ENCODE measurements at regions not wholly inside any gene's neighbourhood (a gene's known extent, or its start where the extent isn't known, plus 50 kb on each side); places are given as distances from the start of the nearest gene placed in this dataset.

DNA sequence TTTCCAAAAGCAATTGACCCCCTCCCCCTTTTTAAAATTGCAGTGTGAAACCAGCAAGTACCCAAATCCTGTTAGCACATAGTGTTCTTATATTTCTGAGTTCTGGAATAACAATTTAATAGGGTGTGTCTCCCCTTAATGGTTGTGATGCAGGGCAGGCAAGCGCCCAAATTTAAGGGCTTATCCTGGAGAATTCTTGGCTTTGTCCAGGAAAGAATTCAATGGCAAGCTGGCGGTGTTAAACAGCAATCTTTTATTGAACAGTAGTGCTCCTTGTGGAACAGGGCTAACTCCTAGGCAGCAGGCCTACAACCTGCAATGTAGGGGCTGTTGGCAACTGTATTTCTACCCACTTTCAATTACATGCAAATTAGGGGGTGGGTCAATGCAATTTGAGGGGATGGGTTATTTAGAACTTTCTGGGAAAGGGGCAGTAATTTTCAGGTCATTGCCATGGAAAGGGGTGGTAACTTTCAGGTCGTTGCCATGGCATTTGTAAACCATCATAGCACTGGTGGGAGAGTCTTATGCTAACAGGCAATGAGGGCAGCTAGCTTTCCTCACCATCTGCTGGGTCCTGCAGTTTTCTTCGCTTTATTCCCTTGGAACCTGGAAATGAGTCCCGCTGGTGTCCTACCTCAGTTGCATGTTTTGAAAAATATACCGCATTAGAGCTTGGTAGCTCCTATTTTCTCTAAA lies 149.0 kb upstream of the KCTD1 start:
- no peak for DNase-seq

DNA sequence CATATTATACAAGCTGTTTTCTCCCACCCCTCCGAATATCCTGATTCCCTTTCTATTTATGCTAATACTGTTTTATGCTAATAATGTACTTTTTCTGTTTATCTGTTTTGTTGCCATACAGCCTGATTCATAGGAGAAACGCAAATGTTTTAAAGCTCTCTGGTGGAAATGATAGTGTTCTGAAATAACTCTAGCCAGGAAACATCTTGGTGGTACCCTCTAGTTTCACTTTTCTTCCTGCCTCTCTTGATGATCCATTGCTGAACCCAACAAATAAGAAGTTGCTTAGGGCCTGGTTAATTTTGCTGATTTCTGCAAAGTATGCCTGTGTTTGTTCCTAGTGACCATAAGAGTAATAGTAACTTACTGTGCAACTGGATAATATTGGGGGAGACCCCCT lies 148.4 kb upstream of the KCTD1 start:
- no peak for DNase-seq

DNA sequence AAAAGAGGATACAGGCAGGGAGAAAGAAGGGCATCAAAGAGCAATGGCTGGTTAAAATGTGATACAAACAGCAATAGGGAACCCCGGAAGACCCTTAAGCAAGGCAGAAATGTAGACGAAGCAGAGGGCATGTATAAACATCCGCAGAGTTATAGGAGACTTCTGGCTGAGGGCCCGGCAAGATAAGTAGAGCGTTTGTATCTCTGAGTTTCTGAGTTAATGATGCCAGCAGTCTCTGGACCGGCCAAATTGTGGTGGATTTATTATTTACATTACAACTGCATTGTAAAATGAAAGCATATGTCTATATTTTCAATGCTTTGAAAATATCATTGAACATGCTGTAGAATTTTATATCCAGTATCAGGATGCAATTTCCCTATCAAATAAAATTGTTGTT lies 148.0 kb upstream of the KCTD1 start:
- no peak for DNase-seq

DNA sequence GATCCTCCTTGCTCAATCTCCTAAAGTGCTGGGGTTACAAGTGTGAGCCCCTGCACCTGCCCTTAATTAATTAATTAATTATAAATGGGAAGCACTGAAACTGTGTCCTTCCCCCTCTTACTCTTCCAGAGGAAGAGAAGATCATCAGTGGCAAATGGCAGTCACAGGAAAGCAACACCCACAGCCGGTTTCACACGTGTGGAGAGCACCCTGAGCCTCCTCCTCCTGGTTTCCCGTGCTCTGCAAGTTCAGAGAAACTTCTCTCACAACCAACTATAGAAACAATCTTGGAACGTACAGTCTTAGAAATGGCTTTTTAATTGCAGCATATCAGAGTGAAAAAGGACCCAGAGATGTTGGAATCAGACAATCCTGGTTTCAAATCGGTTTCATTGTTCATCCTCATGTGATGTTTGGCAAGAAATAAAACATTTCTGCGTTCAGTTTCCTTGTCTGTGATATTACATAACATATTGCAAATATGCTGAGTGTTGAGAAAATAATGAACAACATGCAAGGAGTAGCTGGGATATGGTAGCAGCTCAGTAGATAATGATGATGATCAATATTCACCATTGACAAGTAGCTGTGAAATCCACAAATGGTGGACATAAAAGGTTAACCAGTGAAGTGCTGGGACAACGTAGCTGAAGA lies 141.0 kb upstream of the KCTD1 start:
- no peak for DNase-seq

DNA sequence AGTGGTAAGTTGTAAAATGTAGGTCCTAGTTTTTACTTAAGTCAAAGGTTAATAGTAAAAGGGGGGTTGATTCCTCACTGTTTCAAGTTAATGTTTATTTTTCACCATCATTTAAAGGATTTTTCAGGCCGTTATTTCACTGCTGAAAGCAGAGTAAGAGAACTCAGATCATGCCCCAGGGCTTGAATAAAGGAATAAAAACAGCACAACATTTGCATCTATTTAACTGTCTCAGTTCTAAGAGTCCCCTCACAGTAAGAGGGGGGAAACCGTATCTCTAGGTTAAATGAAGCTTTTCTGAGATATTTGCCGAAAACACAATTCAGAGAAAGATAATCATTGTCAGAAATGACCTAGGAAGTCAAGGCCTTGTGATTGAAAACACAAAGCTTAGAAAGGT lies 138.2 kb upstream of the KCTD1 start:
- DNase-seq = no peak

DNA sequence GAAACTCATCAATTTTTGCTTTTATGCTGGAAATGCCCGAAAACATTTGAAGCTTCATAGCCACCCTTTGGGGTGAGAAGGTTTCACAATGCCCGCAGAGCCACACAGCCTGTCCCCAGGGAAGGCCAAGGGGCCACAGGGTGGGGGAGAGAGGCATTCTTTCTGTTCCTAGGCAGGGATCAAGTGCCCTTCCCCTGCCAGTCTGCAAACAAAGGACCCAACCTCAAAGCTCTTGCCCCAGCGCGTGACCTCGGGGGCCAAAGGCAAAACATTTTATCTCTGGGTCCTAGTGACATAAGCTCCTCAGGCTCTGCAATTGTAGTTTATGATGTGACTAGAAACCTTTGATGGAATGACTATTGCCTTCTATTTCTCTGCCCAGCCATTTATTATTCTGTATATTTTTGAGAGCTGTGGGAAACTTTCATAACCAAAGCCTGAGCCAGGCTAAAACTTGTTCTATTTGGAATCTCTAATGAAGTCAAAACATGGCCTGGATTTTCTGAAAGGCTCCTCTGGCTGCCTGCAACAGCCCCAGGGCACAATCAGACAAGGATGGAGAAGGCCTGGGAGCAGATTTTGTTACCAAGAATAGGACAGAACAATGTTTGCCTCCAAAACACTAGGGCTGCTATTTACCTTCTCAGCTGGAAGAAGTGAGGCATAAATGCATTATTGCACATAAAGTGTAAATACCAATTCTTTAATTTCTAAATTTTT lies 137.2 kb upstream of the KCTD1 start:
- DNase-seq = no peak

- DNase-seq = no peak
Measured at GRCh38 chr18:26677957-26678356, 129.6 kb upstream of the KCTD1 start.

DNA sequence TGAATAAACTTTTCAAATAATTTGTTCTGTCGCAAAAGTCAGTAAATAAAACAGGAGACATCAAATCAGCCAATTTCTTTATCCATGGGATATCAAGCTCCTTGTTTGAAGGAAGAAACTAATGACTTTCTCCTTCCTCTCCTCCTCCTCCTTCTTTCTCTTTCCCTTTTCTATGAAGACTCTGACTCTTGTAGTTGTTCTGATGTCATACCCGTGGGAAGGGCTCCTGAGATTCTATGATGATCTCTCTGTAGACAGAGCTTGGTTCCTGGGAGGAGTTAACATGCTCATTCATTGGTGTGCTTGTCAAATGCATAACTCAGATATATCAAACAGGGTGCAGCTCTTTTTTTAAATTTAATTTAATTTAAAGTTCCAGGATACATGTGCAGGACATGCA lies 118.7 kb upstream of the KCTD1 start:
- no peak for DNase-seq

GRCh38 chr18:26662996-26663395 lies 114.6 kb upstream of the KCTD1 start:
- no peak for DNase-seq

- DNase-seq = no peak
Measured at GRCh38 chr18:26657631-26658581, 109.6 kb upstream of the KCTD1 start.

GRCh38 chr18:26656944-26657536 lies 108.7 kb upstream of the KCTD1 start:
- peak; percentile 33 for DNase-seq

DNA sequence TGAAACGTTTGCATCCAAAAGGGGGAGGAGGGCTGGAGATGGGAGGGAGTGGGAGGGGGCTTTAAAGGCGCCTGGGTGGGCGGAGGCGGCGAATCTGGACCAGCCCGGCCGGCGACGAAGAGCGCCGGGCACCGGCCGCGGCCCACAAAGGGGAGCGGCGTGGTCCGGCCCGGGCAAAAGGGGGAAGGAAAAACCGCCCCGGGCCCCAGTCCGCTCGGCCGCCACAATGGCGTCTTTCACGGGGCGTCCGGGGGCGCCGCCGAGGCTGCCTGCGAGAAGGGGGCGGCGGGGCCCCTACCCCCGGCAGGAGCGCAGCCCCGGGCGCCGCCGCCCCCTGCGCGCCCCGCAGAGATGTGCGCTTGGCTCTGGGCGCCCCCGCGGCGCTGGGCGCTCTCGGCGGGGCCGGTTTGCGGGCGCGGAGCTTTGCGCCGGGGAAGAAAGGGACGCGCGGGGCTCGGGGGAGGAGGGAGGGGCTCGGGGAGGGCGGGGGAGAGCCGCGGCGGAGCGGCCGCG lies 108.1 kb upstream of the KCTD1 start:
- DNase-seq = no peak

DNA sequence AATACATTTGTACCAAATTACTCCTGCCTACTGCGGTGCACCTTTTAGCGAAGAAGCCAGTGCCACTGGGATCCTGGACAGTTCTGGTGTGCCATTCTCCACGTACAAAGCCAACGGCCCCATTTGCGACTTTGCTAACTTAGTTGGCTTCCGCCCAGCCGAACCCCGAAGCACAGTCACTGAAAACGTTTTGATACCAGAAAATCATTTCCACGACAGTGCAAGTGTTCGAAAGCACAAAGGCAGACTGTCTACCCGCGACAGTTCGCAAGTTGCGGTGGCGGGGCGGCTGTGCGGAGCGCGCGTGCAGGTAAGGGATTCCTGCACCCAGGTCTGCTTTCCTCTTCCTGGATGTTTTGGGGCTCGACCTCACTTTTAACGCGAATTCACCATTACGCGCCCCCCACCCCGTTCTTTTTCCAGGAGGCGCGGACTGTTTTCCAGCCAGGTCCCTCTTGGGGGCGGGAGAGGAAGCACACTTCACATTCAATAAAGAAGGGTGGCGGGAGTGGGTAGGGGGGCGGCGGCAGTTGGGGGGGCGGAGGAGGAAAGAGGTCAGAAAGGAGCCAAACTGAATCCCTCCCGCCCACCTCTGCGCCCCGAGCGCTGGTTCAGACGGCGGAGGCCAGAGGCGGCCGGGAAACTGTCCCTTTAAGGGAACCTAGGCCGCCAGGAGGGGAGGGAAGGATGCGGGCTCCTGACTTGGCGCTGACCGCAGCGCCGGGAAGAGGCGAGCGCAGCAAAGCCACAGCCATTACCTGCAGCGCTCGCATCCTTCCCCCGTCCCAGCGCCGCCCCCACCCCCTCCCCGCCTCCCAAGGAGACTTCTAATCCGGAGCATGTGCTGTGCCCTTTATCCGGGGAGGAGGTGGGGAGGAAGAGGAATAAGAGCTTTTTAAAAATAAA lies 107.4 kb upstream of the KCTD1 start:
- DNase-seq = peak; percentile 18

DNA sequence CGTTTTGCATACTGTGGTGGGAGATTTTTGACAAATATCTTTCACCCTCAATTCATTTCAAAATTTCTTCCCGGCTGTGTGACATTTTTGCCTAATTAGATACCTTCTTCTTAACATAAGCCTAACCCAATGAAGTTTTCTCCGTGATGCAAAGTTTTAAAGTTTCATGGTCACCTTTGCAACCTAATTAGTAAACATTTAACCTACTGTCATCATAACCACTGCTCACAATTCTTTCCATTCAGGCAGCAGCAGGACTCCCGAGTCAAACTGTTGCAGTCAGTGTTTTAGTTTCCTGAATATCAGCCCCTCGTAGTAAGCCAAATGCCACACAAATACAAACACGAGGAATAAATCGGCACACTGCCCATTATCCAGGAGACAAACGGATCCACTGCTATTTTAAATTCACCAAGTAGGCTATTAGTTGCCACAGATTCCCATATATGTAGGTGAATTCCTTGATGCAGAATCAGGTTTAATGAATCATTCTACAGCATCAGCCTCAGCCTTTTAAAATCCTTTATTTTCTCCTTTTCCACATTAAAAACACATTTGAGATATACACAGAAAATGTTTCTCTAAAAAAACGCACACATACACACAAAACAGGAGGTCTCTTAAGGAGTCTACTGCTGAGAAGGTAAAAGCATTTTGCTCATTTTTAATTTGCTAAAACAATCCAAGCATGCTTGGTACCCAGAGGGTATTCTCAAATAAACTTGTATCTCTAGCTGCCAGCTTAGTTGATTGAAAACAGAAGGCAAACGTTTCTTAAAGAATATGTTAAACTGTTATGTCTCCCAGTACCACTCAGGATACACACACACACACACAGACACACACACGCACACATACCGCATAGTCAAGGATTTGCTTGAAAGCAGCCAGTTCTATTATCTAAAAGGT lies 106.5 kb upstream of the KCTD1 start:
- DNase-seq = no peak

DNA sequence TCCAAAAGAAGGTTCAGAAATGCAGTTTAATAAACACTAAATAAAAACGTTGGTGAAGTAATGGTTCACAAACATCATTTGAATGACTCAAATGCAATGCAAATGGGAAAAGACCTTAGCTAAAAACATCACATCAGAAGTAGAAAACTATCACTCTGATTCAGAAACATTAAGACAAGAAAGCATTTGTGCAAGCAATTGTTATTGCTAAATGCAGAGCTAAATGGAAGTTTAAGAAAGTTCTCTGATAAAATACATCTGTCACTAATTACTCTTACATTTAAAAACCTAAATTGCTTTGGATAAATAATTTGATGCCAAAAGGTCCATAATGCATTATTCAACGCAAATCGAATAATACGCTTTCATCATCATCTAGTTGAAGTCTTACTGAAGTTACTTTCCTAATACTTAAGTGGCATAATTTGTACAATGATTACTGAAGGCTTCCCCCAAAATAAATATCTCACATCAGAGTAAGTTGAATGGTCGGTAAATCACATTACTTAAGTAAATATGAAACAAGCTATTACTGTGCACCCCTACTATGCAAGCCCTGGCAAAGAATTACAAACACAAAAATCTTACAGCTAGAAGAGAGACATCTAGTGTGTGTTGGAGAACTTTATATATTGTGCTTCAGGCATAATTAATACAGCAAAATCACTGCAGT lies 105.7 kb upstream of the KCTD1 start:
- no peak for DNase-seq

DNA sequence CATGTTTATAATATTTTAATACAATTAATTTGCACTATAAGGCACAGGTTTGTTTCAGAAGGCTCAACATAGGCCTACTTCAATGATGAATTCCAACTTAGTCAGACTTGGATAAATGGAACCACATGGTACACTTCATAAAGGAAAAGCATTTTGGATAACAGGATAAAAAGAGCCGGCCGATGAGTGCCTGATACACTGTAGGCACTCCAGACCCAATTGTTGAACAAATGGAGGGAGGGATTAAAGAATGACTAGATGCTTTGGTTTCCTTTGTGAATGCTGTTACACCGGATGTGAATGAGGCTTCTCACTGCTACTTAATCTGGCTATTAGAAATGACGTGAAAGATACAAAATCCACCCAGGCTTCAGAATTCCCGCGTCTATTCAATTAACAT lies 104.1 kb upstream of the KCTD1 start:
- DNase-seq = no peak

DNA sequence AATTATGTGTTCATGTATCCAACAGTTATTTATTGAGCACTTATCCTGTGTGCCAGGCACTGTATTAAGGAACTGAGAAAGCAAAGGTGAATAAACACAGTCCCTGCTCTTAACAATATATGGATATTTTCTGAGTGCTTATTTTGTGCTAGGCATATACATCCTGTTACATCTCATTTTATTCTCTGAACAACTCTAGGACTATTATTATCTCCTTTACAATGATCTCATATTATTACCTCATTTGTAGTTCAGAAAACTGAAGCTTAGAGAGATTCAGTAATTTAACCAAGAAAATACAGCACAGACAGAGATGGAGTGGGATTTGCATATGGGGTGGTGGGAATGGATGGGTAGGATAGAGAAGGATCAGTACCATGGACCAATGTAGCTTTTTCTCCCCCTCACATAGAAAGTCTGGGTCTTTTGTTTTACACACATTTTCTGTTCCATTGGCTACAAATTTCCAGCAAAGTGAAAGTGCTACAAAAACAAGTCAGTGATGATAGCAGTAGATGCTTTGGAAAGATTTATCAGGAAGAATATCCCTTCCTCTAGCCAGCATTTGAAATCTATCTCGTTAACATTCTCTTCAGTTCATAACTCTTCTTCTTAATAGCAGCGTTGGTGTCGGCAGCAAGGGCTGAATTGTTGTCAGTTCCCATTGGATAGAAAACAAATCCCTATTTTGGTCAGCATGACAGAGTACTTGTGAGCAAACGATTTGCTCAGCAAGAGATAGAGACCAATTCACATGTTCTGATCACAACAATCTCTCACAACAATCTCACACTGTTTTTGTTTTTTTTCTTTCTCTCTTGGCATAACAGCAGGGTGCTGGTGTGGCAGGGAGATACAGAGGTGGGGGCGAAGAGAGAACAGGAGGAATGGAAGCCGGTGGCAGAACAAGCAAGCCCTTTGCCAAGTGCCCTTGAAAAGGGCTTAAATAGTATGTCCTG lies 102.2 kb upstream of the KCTD1 start:
- DNase-seq = no peak

- DNase-seq = no peak
Measured at GRCh38 chr18:26649193-26649543, 100.8 kb upstream of the KCTD1 start.
